ENCODE measurements at regions not wholly inside any gene's neighbourhood (a gene's known extent, or its start where the extent isn't known, plus 50 kb on each side); places are given as distances from the start of the nearest gene placed in this dataset.

DNA sequence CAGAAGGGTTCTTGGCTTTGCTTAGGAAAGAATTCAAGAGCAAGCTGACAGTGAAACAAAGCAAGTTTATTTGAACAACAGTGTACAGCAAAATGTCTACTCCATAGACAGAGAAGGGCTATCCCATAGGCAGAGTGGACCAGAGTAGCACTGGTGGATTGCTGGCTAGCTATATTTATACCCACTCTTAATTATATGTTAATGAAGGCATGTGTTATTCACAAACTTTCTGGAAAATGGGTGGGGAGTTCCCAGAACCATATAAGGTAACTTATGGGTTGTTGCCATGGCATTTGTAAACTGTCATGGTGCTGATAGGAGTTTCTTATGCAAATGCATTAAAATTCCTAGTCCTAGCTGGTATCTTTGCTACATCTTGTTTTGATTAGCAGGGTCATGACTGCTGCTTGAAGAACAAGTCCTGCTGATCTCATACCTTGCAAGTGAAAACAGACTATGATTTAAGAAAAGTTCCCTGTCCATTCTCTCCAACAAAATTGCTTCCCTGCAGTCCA lies 330.5 kb downstream of the BUD13 start:
- Histone ChIP-seq H3K36me3 (ENCODE audit: control insufficient read depth, insufficient read depth, low read length) (no peaks in the 10 kb centered on the region), H3K27me3 (ENCODE audit: control insufficient read depth, insufficient read depth, low read length) (no peaks in the 10 kb centered on the region), H3K79me2 (ENCODE audit: control insufficient read depth, insufficient read depth, low read length) (no peaks in the 10 kb centered on the region), H3K9ac (ENCODE audit: insufficient read depth, low read length) (no peak overlapping the region), H4K20me1 (ENCODE audit: control insufficient read depth, extremely low read depth, insufficient read depth, low read length) (no peaks in the 10 kb centered on the region), H3K4me2 (ENCODE audit: extremely low read depth, insufficient read depth, low read length) (no peak overlapping the region), H3K4me1 (ENCODE audit: control insufficient read depth, extremely low read depth, insufficient read depth, low read length) (no peaks in the 10 kb centered on the region), H3K27ac (ENCODE audit: insufficient read depth, low read length) (no peak overlapping the region), H2AFZ (ENCODE audit: low read length) (no peak overlapping the region), H3K4me3 (replicated peaks in 1 of 4; ENCODE audit: control extremely low read depth in 1 of 4, insufficient read depth in 1 of 4, low read depth in 3 of 4, low read length in 4 of 4) (no peak overlapping the region), H3K9me3 (ENCODE audit: control insufficient read depth, insufficient read depth, low read depth, low read length) (no peaks in the 10 kb centered on the region)
- TF ChIP-seq, protein P1, sequence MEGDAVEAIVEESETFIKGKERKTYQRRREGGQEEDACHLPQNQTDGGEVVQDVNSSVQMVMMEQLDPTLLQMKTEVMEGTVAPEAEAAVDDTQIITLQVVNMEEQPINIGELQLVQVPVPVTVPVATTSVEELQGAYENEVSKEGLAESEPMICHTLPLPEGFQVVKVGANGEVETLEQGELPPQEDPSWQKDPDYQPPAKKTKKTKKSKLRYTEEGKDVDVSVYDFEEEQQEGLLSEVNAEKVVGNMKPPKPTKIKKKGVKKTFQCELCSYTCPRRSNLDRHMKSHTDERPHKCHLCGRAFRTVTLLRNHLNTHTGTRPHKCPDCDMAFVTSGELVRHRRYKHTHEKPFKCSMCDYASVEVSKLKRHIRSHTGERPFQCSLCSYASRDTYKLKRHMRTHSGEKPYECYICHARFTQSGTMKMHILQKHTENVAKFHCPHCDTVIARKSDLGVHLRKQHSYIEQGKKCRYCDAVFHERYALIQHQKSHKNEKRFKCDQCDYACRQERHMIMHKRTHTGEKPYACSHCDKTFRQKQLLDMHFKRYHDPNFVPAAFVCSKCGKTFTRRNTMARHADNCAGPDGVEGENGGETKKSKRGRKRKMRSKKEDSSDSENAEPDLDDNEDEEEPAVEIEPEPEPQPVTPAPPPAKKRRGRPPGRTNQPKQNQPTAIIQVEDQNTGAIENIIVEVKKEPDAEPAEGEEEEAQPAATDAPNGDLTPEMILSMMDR (conservative IDR thresholded peaks at IDR 0.05 in 1 of 2, IDR thresholded peaks at IDR 0.05 in 1 of 2; ENCODE audit: low read depth in 1 of 2, low read length in 2 of 2) = no peak
- no peak for TF ChIP-seq EZH2 (IDR thresholded peaks at IDR 0.05; ENCODE audit: low read length, missing control alignments)
- no peak for DNase-seq (ENCODE audit: low read depth in 2 of 2)

DNA sequence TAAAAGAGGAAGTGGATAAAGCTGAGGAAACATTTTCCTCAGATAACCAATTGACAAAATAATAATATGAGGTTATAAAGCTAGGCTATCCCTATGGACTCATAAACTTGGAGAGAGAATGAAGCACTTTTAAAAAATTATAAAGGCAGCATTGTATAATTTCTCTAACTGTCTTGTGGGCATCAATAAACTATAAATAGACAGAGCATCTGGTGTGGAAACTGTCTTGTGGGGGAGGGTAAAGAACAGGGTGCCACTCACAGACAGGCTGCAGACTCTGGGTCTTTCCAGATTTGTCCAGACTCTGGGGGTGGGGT lies 333.5 kb downstream of the BUD13 start:
- no peak for TF ChIP-seq EZH2 (IDR thresholded peaks at IDR 0.05; ENCODE audit: low read length, missing control alignments)
- TF ChIP-seq, protein P1 (conservative IDR thresholded peaks at IDR 0.05 in 1 of 2, IDR thresholded peaks at IDR 0.05 in 1 of 2; ENCODE audit: low read depth in 1 of 2, low read length in 2 of 2) = no peak
- H3K36me3 ChIP-seq (ENCODE audit: control insufficient read depth, insufficient read depth, low read length) = no peaks in the 10 kb centered on the region
- H3K79me2 ChIP-seq (ENCODE audit: control insufficient read depth, insufficient read depth, low read length) = no peaks in the 10 kb centered on the region
- no peak overlapping the region for H3K4me2 ChIP-seq (ENCODE audit: extremely low read depth, insufficient read depth, low read length)
- H3K27ac ChIP-seq (ENCODE audit: insufficient read depth, low read length) = no peak overlapping the region
- H3K9me3 ChIP-seq (ENCODE audit: control insufficient read depth, insufficient read depth, low read depth, low read length) = no peaks in the 10 kb centered on the region
- DNase-seq (ENCODE audit: low read depth in 2 of 2) = no peak
- no peak overlapping the region for H2AFZ ChIP-seq (ENCODE audit: low read length)
- H3K9ac ChIP-seq (ENCODE audit: insufficient read depth, low read length) = no peak overlapping the region
- no peaks in the 10 kb centered on the region for H3K27me3 ChIP-seq (ENCODE audit: control insufficient read depth, insufficient read depth, low read length)
- no peak overlapping the region for H3K4me3 ChIP-seq (replicated peaks in 1 of 4; ENCODE audit: control extremely low read depth in 1 of 4, insufficient read depth in 1 of 4, low read depth in 3 of 4, low read length in 4 of 4)
- H3K4me1 ChIP-seq (ENCODE audit: control insufficient read depth, extremely low read depth, insufficient read depth, low read length) = no peaks in the 10 kb centered on the region
- H4K20me1 ChIP-seq (ENCODE audit: control insufficient read depth, extremely low read depth, insufficient read depth, low read length) = no peaks in the 10 kb centered on the region

DNA sequence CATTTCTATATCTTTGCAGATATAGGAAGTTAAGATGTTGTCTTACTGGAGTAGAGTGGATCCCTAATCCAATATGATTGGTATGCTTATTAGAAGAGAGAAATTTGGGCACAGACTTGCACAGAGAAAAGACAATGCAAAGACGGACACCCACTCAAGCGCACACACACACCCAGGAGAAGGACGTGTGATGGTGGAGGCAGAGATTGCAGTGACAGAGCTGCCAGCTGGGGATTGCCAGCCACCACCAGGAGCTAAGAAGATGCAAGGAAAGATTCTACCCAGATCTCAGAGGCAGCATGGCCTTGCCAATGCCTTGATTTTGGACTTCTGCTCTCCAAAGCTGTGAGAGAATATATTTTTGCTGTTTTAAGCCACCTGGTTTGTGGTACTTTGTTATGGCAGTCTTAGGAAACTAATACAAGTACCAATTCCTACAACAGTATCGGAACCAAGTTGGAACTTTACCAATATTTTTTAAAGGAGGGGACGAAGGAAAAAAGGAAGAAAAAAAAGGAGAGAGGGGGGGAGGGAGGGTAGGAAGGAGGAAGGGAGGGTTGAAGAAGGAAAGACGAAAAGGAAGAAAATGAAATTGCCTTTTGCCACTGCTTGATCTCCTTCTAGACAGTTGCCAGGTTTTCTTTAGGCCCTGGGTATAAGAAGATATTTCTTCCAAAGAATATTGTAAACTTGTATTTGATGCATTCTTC lies 334.0 kb downstream of the BUD13 start:
- Histone ChIP-seq H2AFZ (ENCODE audit: low read length) (no peak overlapping the region), H3K4me1 (ENCODE audit: control insufficient read depth, extremely low read depth, insufficient read depth, low read length) (no peaks in the 10 kb centered on the region), H3K4me2 (ENCODE audit: extremely low read depth, insufficient read depth, low read length) (no peak overlapping the region), H3K9ac (ENCODE audit: insufficient read depth, low read length) (no peak overlapping the region), H4K20me1 (ENCODE audit: control insufficient read depth, extremely low read depth, insufficient read depth, low read length) (no peaks in the 10 kb centered on the region), H3K4me3 (replicated peaks in 1 of 4; ENCODE audit: control extremely low read depth in 1 of 4, insufficient read depth in 1 of 4, low read depth in 3 of 4, low read length in 4 of 4) (no peak overlapping the region), H3K36me3 (ENCODE audit: control insufficient read depth, insufficient read depth, low read length) (no peaks in the 10 kb centered on the region), H3K27ac (ENCODE audit: insufficient read depth, low read length) (no peak overlapping the region), H3K79me2 (ENCODE audit: control insufficient read depth, insufficient read depth, low read length) (no peaks in the 10 kb centered on the region), H3K9me3 (ENCODE audit: control insufficient read depth, insufficient read depth, low read depth, low read length) (no peaks in the 10 kb centered on the region), H3K27me3 (ENCODE audit: control insufficient read depth, insufficient read depth, low read length) (no peaks in the 10 kb centered on the region)
- TF ChIP-seq EZH2 (IDR thresholded peaks at IDR 0.05; ENCODE audit: low read length, missing control alignments) = no peak
- TF ChIP-seq, protein P1 (conservative IDR thresholded peaks at IDR 0.05 in 1 of 2, IDR thresholded peaks at IDR 0.05 in 1 of 2; ENCODE audit: low read depth in 1 of 2, low read length in 2 of 2) = no peak
- DNase-seq (ENCODE audit: low read depth in 2 of 2) = no peak
